K562 (cell line): ENCODE measurements at regions not wholly inside any gene's neighbourhood (a gene's known extent, or its start where the extent isn't known, plus 50 kb on each side); places are given as distances from the start of the nearest gene placed in this dataset.

Experiments
- ATAC-seq: fragments of 200-7000 bp; cut with Tn5 transposase; 3 replicates; pipeline ENCODE4 v1.9.1; 2020; ENCODE audit warnings: moderate library complexity
- BruUV-seq: library from RNA; stranded (reverse); fragments of 400-500 nt; replicated peaks from 2 replicates; lab custom pipeline; 2021; lab: Mats Ljungman, UMichigan
- CTCF ChIA-PET: fragments of 300-600 bp; formaldehyde crosslinking; extraction: SDS; loops from one replicate; lab custom pipeline; 2021; ENCODE audit warnings: low intra/inter-chr PET ratio; lab: Yijun Ruan, JAX
- POLR2A ChIA-PET: fragments of 300-600, 350-650 bp; sonication (Branson Sonifier 250); formaldehyde crosslinking; extraction: SDS; loops from one replicate; lab custom pipeline; 2021; ENCODE audit warnings: antibody characterized with exemption, inconsistent platforms; lab: Yijun Ruan, JAX
- DNase-seq, 4 experiments: peaks; one replicate each; pipeline versions ENCODE4 v3.0.0 to v3.0.0-alpha.2; 2011 to 2018; ENCODE audit warnings: low spot score in 3 of 4, mixed read lengths in 3 of 4; ENCODE audit errors: extremely low read depth in 1 of 4
- FAIRE-seq: peaks from 2 replicates; lab custom pipeline; 2011; peaks lifted over from hg19 to GRCh38; lab: Jason Lieb, UNC
- H2AFZ ChIP-seq: 2 replicates; pipeline ENCODE4 v1.6.0; 2011; ENCODE audit warnings: low read depth, low read length, control low read depth, inconsistent platforms
- H3K27ac ChIP-seq: fragments of 200-600 bp; 3 replicates; pipeline ENCODE4 v1.8.0; 2011; ENCODE audit warnings: low read depth, mild to moderate bottlenecking, control low read depth, inconsistent platforms, low read length, moderate library complexity, mixed read lengths; ENCODE audit errors: extremely low read depth
- H3K27me3 ChIP-seq, 2 experiments: fragments of 300-600 bp in 1 of 2; 2 replicates in 1 of 2; 3 replicates in 1 of 2; pipeline versions ENCODE4 v1.6.0 to v1.8.0; 2011; ENCODE audit warnings: inconsistent platforms in 2 of 2, low read length in 2 of 2, mild to moderate bottlenecking in 1 of 2, mixed read lengths in 1 of 2, moderate library complexity in 1 of 2; ENCODE audit not compliant: control insufficient read depth in 2 of 2, insufficient read depth in 2 of 2
- H3K36me3 ChIP-seq: fragments of 300-600 bp; 3 replicates; pipeline ENCODE4 v1.8.0; 2011; ENCODE audit warnings: mild to moderate bottlenecking, low read length, inconsistent platforms; ENCODE audit not compliant: control insufficient read depth, insufficient read depth
- H3K4me1 ChIP-seq, 2 experiments: fragments of 200-600 bp in 1 of 2; replicated peaks in 1 of 2; 2 replicates in 1 of 2; 3 replicates in 1 of 2; pipeline versions ENCODE4 v1.5.1 to v1.8.0; 2011; ENCODE audit warnings: inconsistent platforms in 2 of 2, low read length in 2 of 2, mild to moderate bottlenecking in 1 of 2, mixed read lengths in 1 of 2, moderate library complexity in 1 of 2; ENCODE audit not compliant: control insufficient read depth in 2 of 2, insufficient read depth in 2 of 2
- H3K4me2 ChIP-seq: 2 replicates; pipeline ENCODE4 v1.6.1; 2011; ENCODE audit warnings: low read length, control low read depth, inconsistent platforms, mixed read lengths; ENCODE audit not compliant: insufficient read depth
- H3K4me3 ChIP-seq: fragments of 200-600 bp; sonication (generic), shearing (Covaris generic); 2 replicates; pipeline ENCODE4 v1.5.1; 2016; ENCODE audit warnings: control low read depth, inconsistent platforms
- H3K79me2 ChIP-seq: fragments of 200-600 bp; 3 replicates; pipeline ENCODE4 v1.8.0; 2011; ENCODE audit warnings: low read length, inconsistent platforms; ENCODE audit not compliant: control insufficient read depth, insufficient read depth
- H3K9ac ChIP-seq, 2 experiments: 2 replicates each; pipeline versions ENCODE4 v1.6.0 to v1.6.1; 2011; ENCODE audit warnings: low read depth in 2 of 2, low read length in 2 of 2, control low read depth in 1 of 2, inconsistent platforms in 1 of 2, mild to moderate bottlenecking in 1 of 2, mixed read lengths in 1 of 2; ENCODE audit not compliant: insufficient read depth in 1 of 2
- H3K9me1 ChIP-seq: one replicate; pipeline ENCODE4 v1.6.0; 2011; ENCODE audit warnings: inconsistent platforms, mild to moderate bottlenecking, low read length, moderate library complexity; ENCODE audit not compliant: control insufficient read depth, insufficient read depth
- H3K9me3 ChIP-seq: replicated peaks from 2 replicates; pipeline ENCODE4 v1.5.1; 2011; ENCODE audit warnings: low read depth, low read length, inconsistent platforms; ENCODE audit not compliant: control insufficient read depth, insufficient read depth
- H4K20me1 ChIP-seq: replicated peaks from 2 replicates; pipeline ENCODE4 v1.6.1; 2011; ENCODE audit warnings: low read length, inconsistent platforms, mixed read lengths; ENCODE audit not compliant: control insufficient read depth, insufficient read depth
- BCLAF1 ChIP-seq, 2 experiments: fragments of 450-650 bp in 1 of 2; IDR thresholded peaks; 2 replicates each; pipeline ENCODE4 v1.6.1; 2011 to 2017; ENCODE audit warnings: low read depth in 2 of 2, antibody characterized with exemption in 1 of 2, borderline replicate concordance in 1 of 2, low read length in 1 of 2, mild to moderate bottlenecking in 1 of 2, mixed read lengths in 1 of 2; ENCODE audit not compliant: control insufficient read depth in 1 of 2
- BMI1 ChIP-seq: fragments of 150-350 bp; IDR thresholded peaks from 2 replicates; pipeline ENCODE4 v1.6.1; 2014; ENCODE audit warnings: low read length
- HMGN3 ChIP-seq: IDR thresholded peaks from 2 replicates; pipeline ENCODE4 v1.6.1; 2011; ENCODE audit warnings: borderline replicate concordance, low read depth, mild to moderate bottlenecking, mixed read lengths, low read length; ENCODE audit not compliant: insufficient read length; ENCODE audit errors: extremely low read depth
- NBN ChIP-seq: fragments of 450-650 bp; IDR thresholded peaks from 2 replicates; pipeline ENCODE4 v1.6.1; 2016; ENCODE audit warnings: low read depth, mild to moderate bottlenecking
- NFXL1 ChIP-seq: fragments of 450-650 bp; formaldehyde crosslinking; IDR thresholded peaks from 2 replicates; pipeline ENCODE4 v1.4.0; 2021; ENCODE audit warnings: mild to moderate bottlenecking
- SFPQ ChIP-seq: fragments of 200-400 bp; formaldehyde crosslinking; IDR thresholded peaks from 2 replicates; pipeline ENCODE4 v1.6.1; 2017; ENCODE audit warnings: mild to moderate bottlenecking, low read depth, low read length, moderate library complexity
- ZBED1 ChIP-seq: IDR thresholded peaks from 2 replicates; pipeline ENCODE4 v1.6.1; 2014
- WGBS: fragments of 100-300 bp; shearing (Covaris generic); methylation state at CpG from one replicate; pipeline ENCODE4 v1.1.6; 2016; ENCODE audit warnings: low coverage, mixed read lengths; ENCODE audit not compliant: insufficient coverage; ENCODE audit errors: missing lambda C conversion rate; 5-methylcytosine and 5-hydroxymethylcytosine counted together
- in situ Hi-C: fragments of 300-500 bp; cut with MboI; formaldehyde crosslinking; loops from 4 replicates; pipeline ENCODE4 v1.15.0; 2018; ENCODE audit warnings: inconsistent platforms, mixed read lengths
- intact Hi-C: fragments of 100-400 bp; cut with micrococcal nuclease; formaldehyde crosslinking; loops from 2 replicates; pipeline ENCODE4 v1.14.2; 2022
- TF ChIP-seq, protein P1 (sequence below), 3 experiments: IDR thresholded peaks in 2 of 3; conservative IDR thresholded peaks in 1 of 3; 2 replicates each; pipeline ENCODE4 v1.5.1; 2011 to 2012; ENCODE audit warnings: low read length in 3 of 3, mild to moderate bottlenecking in 3 of 3, control low read depth in 2 of 3, improper control_type of control experiment in 1 of 3, inconsistent platforms in 1 of 3, low read depth in 1 of 3, mixed read lengths in 1 of 3, moderate library complexity in 1 of 3; ENCODE audit not compliant: insufficient read depth in 2 of 3
- TF ChIP-seq, protein P2 (sequence below): fragments of 250-450 bp; sonication (Bioruptor Pico); IDR thresholded peaks from 2 replicates; pipeline ENCODE4 v1.8.0; 2022; ENCODE audit warnings: inconsistent platforms

- TF ChIP-seq SFPQ = no peak
- TF ChIP-seq NBN = no peak
These were observed 275.7 kb upstream of the CAMK1G start (continued) for GRCh38 chr1:209307846-209308245.

DNA sequence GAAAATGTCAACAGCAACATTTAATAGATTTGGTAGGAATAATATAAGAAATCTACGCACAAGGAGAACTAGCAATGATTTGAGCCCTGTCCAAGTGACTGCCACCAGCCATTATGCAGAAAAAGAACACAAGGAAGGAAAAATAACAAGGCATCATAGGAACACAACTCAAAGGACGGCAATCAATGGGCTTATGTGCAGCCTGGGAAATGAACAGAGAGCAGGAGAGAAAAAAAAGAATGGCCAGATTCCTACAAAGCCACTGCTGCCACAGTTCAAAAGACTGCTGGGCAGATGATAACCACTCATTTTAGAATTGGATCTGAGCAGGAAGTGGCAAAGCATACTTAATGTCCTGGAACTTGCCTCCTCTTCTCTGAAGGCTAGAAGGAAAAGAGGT, 274.3 kb upstream of the CAMK1G start:
- in situ Hi-C loops = no loop called here
- FAIRE-seq (no peak), ATAC-seq (no peak)
- no peaks in the 10 kb centered on the region for H3K4me1 ChIP-seq
- no peaks in the 10 kb centered on the region for H3K9me3 ChIP-seq
- no peak overlapping the region for H3K4me3 ChIP-seq
- no peaks in the 10 kb centered on the region for H4K20me1 ChIP-seq
- no peaks in the 10 kb centered on the region for H3K9me1 ChIP-seq
- no peak overlapping the region for H3K9ac ChIP-seq
- H3K4me2 ChIP-seq = no peak overlapping the region
- TF ChIP-seq NFXL1 (no peak), HMGN3 (no peak), BMI1 (no peak), ZBED1 (no peak), BCLAF1 (IDR thresholded peaks at IDR 0.05; ENCODE audit: borderline replicate concordance in 1 of 2, control insufficient read depth in 1 of 2, low read depth in 2 of 2, low read length in 1 of 2) (no peak)
- TF ChIP-seq, protein P1, sequence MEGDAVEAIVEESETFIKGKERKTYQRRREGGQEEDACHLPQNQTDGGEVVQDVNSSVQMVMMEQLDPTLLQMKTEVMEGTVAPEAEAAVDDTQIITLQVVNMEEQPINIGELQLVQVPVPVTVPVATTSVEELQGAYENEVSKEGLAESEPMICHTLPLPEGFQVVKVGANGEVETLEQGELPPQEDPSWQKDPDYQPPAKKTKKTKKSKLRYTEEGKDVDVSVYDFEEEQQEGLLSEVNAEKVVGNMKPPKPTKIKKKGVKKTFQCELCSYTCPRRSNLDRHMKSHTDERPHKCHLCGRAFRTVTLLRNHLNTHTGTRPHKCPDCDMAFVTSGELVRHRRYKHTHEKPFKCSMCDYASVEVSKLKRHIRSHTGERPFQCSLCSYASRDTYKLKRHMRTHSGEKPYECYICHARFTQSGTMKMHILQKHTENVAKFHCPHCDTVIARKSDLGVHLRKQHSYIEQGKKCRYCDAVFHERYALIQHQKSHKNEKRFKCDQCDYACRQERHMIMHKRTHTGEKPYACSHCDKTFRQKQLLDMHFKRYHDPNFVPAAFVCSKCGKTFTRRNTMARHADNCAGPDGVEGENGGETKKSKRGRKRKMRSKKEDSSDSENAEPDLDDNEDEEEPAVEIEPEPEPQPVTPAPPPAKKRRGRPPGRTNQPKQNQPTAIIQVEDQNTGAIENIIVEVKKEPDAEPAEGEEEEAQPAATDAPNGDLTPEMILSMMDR (IDR thresholded peaks at IDR 0.05 in 2 of 3, conservative IDR thresholded peaks at IDR 0.05 in 1 of 3; ENCODE audit: insufficient read depth in 2 of 3, low read depth in 1 of 3, low read length in 3 of 3) = no peak
- TF ChIP-seq, protein P2, sequence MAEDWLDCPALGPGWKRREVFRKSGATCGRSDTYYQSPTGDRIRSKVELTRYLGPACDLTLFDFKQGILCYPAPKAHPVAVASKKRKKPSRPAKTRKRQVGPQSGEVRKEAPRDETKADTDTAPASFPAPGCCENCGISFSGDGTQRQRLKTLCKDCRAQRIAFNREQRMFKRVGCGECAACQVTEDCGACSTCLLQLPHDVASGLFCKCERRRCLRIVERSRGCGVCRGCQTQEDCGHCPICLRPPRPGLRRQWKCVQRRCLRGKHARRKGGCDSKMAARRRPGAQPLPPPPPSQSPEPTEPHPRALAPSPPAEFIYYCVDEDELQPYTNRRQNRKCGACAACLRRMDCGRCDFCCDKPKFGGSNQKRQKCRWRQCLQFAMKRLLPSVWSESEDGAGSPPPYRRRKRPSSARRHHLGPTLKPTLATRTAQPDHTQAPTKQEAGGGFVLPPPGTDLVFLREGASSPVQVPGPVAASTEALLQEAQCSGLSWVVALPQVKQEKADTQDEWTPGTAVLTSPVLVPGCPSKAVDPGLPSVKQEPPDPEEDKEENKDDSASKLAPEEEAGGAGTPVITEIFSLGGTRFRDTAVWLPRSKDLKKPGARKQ = no peak
- TF ChIP-seq, all 486 proteins: peak for 0
- ChIA-PET POLR2A (no interaction called here), CTCF (no interaction called here)
- H2AFZ ChIP-seq = no peak overlapping the region
- intact Hi-C loops = no loop called here
- H3K79me2 ChIP-seq = no peaks in the 10 kb centered on the region
- DNase-seq = no peak
- H3K27me3 ChIP-seq = no peaks in the 10 kb centered on the region
- no peak overlapping the region for H3K27ac ChIP-seq
- WGBS = 0% methylated on average over 2 of the region's 2 CpGs
- no TSS peak for BruUV-seq
- no peaks in the 10 kb centered on the region for H3K36me3 ChIP-seq
